HEK293 (cell line): ENCODE measurements at regions not wholly inside any gene's neighbourhood (a gene's known extent, or its start where the extent isn't known, plus 50 kb on each side); places are given as distances from the start of the nearest gene placed in this dataset.

Source experiments
- CTCF ChIA-PET: fragments of 350-600 bp; formaldehyde crosslinking; extraction: SDS; loops from one replicate; lab custom pipeline; 2021; ENCODE audit warnings: antibody characterized with exemption; lab: Yijun Ruan, JAX
- POLR2A ChIA-PET: fragments of 300-600 bp; formaldehyde crosslinking; extraction: SDS; loops from one replicate; lab custom pipeline; 2020; ENCODE audit warnings: antibody characterized with exemption, inconsistent platforms; lab: Yijun Ruan, JAX
- H3K27ac ChIP-seq: fragments of 200-500 bp; sonication (Bioruptor generic); 2 replicates; pipeline ENCODE4 v1.5.1; 2014; ENCODE audit warnings: low read depth, low read length, control low read depth, inconsistent platforms; ENCODE audit errors: extremely low read depth
- H3K36me3 ChIP-seq, 2 experiments: fragments of 200-500 bp in 1 of 2; sonication (Bioruptor generic) in 1 of 2; 1 replicate in 1 of 2; 2 replicates in 1 of 2; pipeline ENCODE4 v1.5.1; 2014 to 2017; ENCODE audit warnings: inconsistent platforms in 2 of 2, low read length in 2 of 2; ENCODE audit not compliant: control insufficient read depth in 2 of 2, insufficient read depth in 1 of 2
- H3K4me1 ChIP-seq: fragments of 200-500 bp; sonication (Bioruptor generic); 2 replicates; pipeline ENCODE4 v1.5.1; 2014; ENCODE audit warnings: mild to moderate bottlenecking, low read length, inconsistent platforms; ENCODE audit not compliant: control insufficient read depth, insufficient read depth
- H3K4me3 ChIP-seq: 2 replicates; pipeline ENCODE4 v1.5.1; 2011; ENCODE audit warnings: low read depth, mild to moderate bottlenecking, control low read depth, low read length, moderate library complexity
- H3K9me3 ChIP-seq: fragments of 200-500 bp; sonication (Bioruptor generic); 2 replicates; pipeline ENCODE4 v1.5.1; 2014; ENCODE audit warnings: low read depth, low read length, inconsistent platforms; ENCODE audit not compliant: control insufficient read depth, insufficient read depth
- HOXA7 ChIP-seq: sonication (generic); formaldehyde crosslinking; IDR thresholded peaks from 2 replicates; pipeline ENCODE4 v1.8.1; 2022; ENCODE audit warnings: missing genetic modification reagents, borderline replicate concordance
- HOXD13 ChIP-seq: sonication (generic); formaldehyde crosslinking; IDR thresholded peaks from 2 replicates; pipeline ENCODE4 v1.8.0; 2022; ENCODE audit warnings: missing genetic modification reagents, borderline replicate concordance
- KLF1 ChIP-seq: fragments of 450-650 bp; formaldehyde crosslinking; IDR thresholded peaks from 2 replicates; pipeline ENCODE4 v1.5.1; 2016; ENCODE audit warnings: missing biosample characterization, missing genetic modification characterization
- MYNN ChIP-seq: fragments of 450-650 bp; formaldehyde crosslinking; IDR thresholded peaks from 2 replicates; pipeline ENCODE4 v1.5.1; 2016; ENCODE audit warnings: missing biosample characterization, missing genetic modification characterization, borderline replicate concordance
- PRDM1 ChIP-seq: fragments of 450-650 bp; formaldehyde crosslinking; IDR thresholded peaks from 2 replicates; pipeline ENCODE4; 2016; ENCODE audit warnings: missing biosample characterization, missing genetic modification characterization
- REST ChIP-seq: fragments of 450-650 bp; formaldehyde crosslinking; IDR thresholded peaks from 2 replicates; pipeline ENCODE4 v1.5.1; 2016; ENCODE audit warnings: missing biosample characterization, missing genetic modification characterization
- TRIM28 ChIP-seq: IDR thresholded peaks from 2 replicates; pipeline ENCODE4 v1.6.1; 2011; ENCODE audit warnings: low read length, control low read depth, borderline replicate concordance
- ZBTB7A ChIP-seq: fragments of 450-650 bp; formaldehyde crosslinking; IDR thresholded peaks from 2 replicates; pipeline ENCODE4 v1.5.1; 2016; ENCODE audit warnings: low read depth, missing biosample characterization, missing genetic modification characterization
- ZEB2 ChIP-seq: fragments of 450-650 bp; formaldehyde crosslinking; IDR thresholded peaks from 2 replicates; pipeline ENCODE4 v1.5.1; 2016; ENCODE audit warnings: missing biosample characterization, missing genetic modification characterization
- ZNF121 ChIP-seq: fragments of 450-650 bp; formaldehyde crosslinking; IDR thresholded peaks from 2 replicates; pipeline ENCODE4 v1.5.1; 2016; ENCODE audit warnings: missing biosample characterization, missing genetic modification characterization
- ZNF155 ChIP-seq: fragments of 450-650 bp; formaldehyde crosslinking; IDR thresholded peaks from 2 replicates; pipeline ENCODE4 v1.5.1; 2016; ENCODE audit warnings: missing biosample characterization, missing genetic modification characterization
- ZNF157 ChIP-seq: fragments of 450-650 bp; formaldehyde crosslinking; IDR thresholded peaks from 2 replicates; pipeline ENCODE4 v1.5.1; 2016; ENCODE audit warnings: missing biosample characterization, missing genetic modification characterization
- ZNF174 ChIP-seq: fragments of 450-650 bp; formaldehyde crosslinking; IDR thresholded peaks from 2 replicates; pipeline ENCODE4 v1.5.0; 2017; ENCODE audit warnings: missing biosample characterization, mild to moderate bottlenecking, missing genetic modification characterization
- ZNF2 ChIP-seq: fragments of 450-650 bp; formaldehyde crosslinking; IDR thresholded peaks from 2 replicates; pipeline ENCODE4 v1.5.1; 2016; ENCODE audit warnings: missing biosample characterization, missing genetic modification characterization
- ZNF214 ChIP-seq: fragments of 450-650 bp; formaldehyde crosslinking; IDR thresholded peaks from 2 replicates; pipeline ENCODE4 v1.5.1; 2017; ENCODE audit warnings: missing biosample characterization, mild to moderate bottlenecking, missing genetic modification characterization, borderline replicate concordance
- ZNF221 ChIP-seq: fragments of 450-650 bp; formaldehyde crosslinking; IDR thresholded peaks from 2 replicates; pipeline ENCODE4 v1.5.1; 2017; ENCODE audit warnings: missing biosample characterization, missing genetic modification characterization, borderline replicate concordance
- ZNF24 ChIP-seq: fragments of 450-650 bp; formaldehyde crosslinking; IDR thresholded peaks from 2 replicates; pipeline ENCODE4 v1.5.1; 2016; ENCODE audit warnings: missing biosample characterization, missing genetic modification characterization
- ZNF248 ChIP-seq: fragments of 450-650 bp; formaldehyde crosslinking; IDR thresholded peaks from 2 replicates; pipeline ENCODE4 v1.5.1; 2017; ENCODE audit warnings: missing biosample characterization, missing genetic modification characterization
- ZNF510 ChIP-seq: fragments of 450-650 bp; formaldehyde crosslinking; IDR thresholded peaks from 2 replicates; pipeline ENCODE4 v1.5.1; 2018; ENCODE audit warnings: mild to moderate bottlenecking, missing genetic modification characterization, missing biosample characterization; ENCODE audit not compliant: insufficient replicate concordance
- ZNF521 ChIP-seq: fragments of 450-650 bp; formaldehyde crosslinking; IDR thresholded peaks from 2 replicates; pipeline ENCODE4 v1.5.1; 2017; ENCODE audit warnings: missing biosample characterization, mild to moderate bottlenecking, missing genetic modification characterization
- ZNF529 ChIP-seq: fragments of 450-650 bp; formaldehyde crosslinking; IDR thresholded peaks from 2 replicates; pipeline ENCODE4 v1.5.1; 2017; ENCODE audit warnings: missing genetic modification characterization, missing biosample characterization; ENCODE audit not compliant: insufficient replicate concordance
- ZNF560 ChIP-seq: fragments of 450-650 bp; formaldehyde crosslinking; IDR thresholded peaks from 2 replicates; pipeline ENCODE4 v1.5.1; 2017; ENCODE audit warnings: missing biosample characterization, missing genetic modification characterization, borderline replicate concordance
- ZNF654 ChIP-seq: fragments of 450-650 bp; formaldehyde crosslinking; IDR thresholded peaks from 2 replicates; pipeline ENCODE4 v1.5.1; 2016; ENCODE audit warnings: low read depth, missing biosample characterization, missing genetic modification characterization
- ZNF658 ChIP-seq: fragments of 450-650 bp; formaldehyde crosslinking; IDR thresholded peaks from 2 replicates; pipeline ENCODE4; 2016; ENCODE audit warnings: missing biosample characterization, missing genetic modification characterization
- ZNF664 ChIP-seq: fragments of 450-650 bp; formaldehyde crosslinking; IDR thresholded peaks from 2 replicates; pipeline ENCODE4 v1.5.1; 2016; ENCODE audit warnings: missing biosample characterization, missing genetic modification characterization
- ZNF785 ChIP-seq: fragments of 450-650 bp; formaldehyde crosslinking; IDR thresholded peaks from 2 replicates; pipeline ENCODE4 v1.5.1; 2016; ENCODE audit warnings: missing biosample characterization, missing genetic modification characterization
- ZSCAN5A ChIP-seq: fragments of 450-650 bp; formaldehyde crosslinking; IDR thresholded peaks from 2 replicates; pipeline ENCODE4 v1.5.1; 2016; ENCODE audit warnings: missing biosample characterization, missing genetic modification characterization

DNA sequence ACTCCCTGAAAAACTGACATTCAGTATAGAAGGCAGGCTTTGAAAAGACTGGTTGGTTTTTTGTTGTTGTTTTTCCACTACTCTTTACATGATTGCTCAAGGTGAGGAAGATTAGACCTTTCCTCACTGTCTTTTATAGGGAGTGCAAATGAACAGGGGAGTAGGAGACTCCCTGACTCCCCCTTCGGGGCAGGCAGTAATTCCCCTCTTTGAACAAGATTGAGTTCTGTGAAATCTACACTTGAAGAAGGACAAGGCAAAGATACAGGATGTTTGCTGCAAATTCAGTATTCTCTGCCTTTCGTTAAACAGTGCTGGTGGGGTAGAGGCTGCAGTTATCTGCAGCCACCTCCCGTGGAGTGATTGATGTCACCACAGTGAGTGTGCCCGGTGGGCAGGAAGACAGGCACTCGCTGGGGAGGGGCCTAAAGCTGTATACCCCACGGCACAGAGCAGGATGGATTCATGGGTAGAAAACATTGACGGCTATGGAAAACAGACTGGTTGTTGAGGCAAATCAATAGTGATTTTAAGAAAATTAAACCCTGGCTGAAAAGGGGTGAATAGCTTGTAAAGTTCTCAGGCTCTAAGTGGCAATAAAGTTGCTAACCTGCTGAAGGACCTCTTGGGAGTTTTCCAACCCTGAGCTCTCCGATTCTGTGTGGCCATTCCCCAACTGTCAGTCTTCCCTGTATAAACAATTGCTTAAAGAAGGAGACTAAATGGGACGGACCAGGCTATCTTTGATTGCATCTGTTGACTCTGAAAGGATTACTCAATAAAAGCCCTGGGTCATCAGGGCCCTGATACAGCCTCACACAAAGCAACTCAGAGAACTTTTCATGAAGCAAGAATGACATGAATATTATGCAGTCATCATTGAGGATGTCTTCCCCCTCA lies 308.3 kb downstream of the TBC1D4 start (continued):
- TF ChIP-seq KLF1 (tag by site-specific recombination), result no peak

DNA sequence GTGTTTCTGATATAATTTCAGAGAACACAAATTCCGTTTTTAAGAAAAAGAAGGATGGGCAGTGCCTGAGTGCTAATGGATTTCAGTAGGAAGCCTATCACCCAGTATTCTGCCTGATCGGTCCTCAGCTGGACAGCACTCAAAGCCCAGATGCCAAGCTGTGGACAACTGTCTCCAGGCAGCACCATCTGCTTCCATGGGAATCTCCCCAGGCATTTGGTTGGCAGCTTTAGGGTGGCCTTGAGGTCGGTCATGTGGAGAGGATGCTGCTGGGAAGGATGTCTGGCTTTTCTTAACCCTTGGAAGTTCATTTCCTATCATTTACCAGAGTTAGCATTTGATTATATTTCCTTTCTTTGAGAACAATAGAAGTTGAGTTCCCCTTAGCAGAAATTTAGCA lies 311.7 kb downstream of the TBC1D4 start:
- H3K27ac ChIP-seq, result no peak overlapping the region
- ChIA-PET CTCF (no interaction called here), POLR2A (no interaction called here)
- no peak overlapping the region for H3K4me3 ChIP-seq
- no peaks in the 10 kb centered on the region for H3K36me3 ChIP-seq
- H3K4me1 ChIP-seq, result no peaks in the 10 kb centered on the region
- TF ChIP-seq ZEB2 (tag by site-specific recombination), result no peak
- TF ChIP-seq ZNF157, result no peak
- no peak for TF ChIP-seq ZNF785 (tag by site-specific recombination)
- no peak for TF ChIP-seq ZNF248 (tag by site-specific recombination)
- TF ChIP-seq ZNF654 (tag by site-specific recombination), result no peak
- no peak for TF ChIP-seq ZNF24 (tag by site-specific recombination)
- no peak for TF ChIP-seq ZNF221 (tag by site-specific recombination)
- no peak for TF ChIP-seq ZNF529 (tag by site-specific recombination)
- TF ChIP-seq ZNF174 (tag by site-specific recombination), result no peak
- TF ChIP-seq ZNF521 (tag by site-specific recombination), result no peak
- TF ChIP-seq ZBTB7A (tag by site-specific recombination), result no peak
- no peak for TF ChIP-seq ZNF664 (tag by site-specific recombination)
- TF ChIP-seq ZNF214 (tag by site-specific recombination), result no peak
- no peak for TF ChIP-seq ZNF560 (tag by site-specific recombination)
- no peak for TF ChIP-seq TRIM28
- TF ChIP-seq ZNF2, result no peak
- TF ChIP-seq, all 188 proteins: peak for 0
- H3K9me3 ChIP-seq, result no peaks in the 10 kb centered on the region

DNA sequence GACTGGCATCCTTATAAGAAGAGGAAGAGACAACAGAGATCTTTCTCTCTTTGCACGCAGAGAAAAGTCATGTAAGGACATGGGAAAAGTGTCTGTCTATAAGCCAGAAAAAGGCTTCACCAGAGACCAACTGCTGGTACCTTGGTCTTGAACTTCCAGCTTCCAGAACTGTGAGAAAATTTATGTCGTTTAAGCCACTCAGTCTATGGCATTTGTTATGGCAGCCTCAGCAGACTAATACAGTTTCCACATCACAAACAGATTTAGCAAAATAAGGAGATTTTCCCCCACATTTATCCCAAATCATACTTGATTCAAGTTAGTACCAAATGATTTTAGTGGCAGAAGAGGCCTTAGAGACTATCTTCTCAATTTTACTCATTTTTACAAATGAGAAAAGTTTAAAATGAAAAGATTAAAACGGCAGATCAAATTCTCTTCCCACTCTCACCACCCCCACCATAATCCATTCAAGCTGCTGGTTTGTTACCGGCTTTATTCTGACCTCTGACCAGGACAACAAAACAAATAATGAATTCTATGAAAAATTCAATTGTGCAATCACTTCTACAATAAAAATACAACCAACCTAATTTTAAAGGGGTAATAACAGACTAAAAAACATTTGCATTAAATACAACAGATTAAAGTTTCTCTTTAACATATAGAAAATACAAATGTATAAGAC lies 316.3 kb downstream of the TBC1D4 start:
- ChIA-PET POLR2A (no interaction called here), CTCF (no interaction called here)
- H3K36me3 ChIP-seq, result no peaks in the 10 kb centered on the region
- H3K9me3 ChIP-seq, result no peaks in the 10 kb centered on the region
- no peak overlapping the region for H3K27ac ChIP-seq
- no peaks in the 10 kb centered on the region for H3K4me1 ChIP-seq
- H3K4me3 ChIP-seq, result no peak overlapping the region
- TF ChIP-seq REST (tag by site-specific recombination) (no peak), ZNF658 (tag by site-specific recombination) (no peak), KLF1 (tag by site-specific recombination) (no peak), ZNF121 (tag by site-specific recombination) (no peak), HOXA7 (CRISPR knock-in tag) (no peak), MYNN (no peak), ZNF510 (tag by site-specific recombination) (no peak), ZNF221 (tag by site-specific recombination) (no peak), ZNF560 (tag by site-specific recombination) (no peak), ZSCAN5A (no peak), PRDM1 (tag by site-specific recombination) (no peak), ZNF155 (tag by site-specific recombination) (no peak), HOXD13 (CRISPR knock-in tag) (no peak)
